Stimulated activated naive CD8-positive, alpha-beta T cell treated with anti-CD3 and anti-CD28 coated beads, Interleukin-15, Interleukin-2, amounts not matched to agents 100 ng/mL and 50 ng/mL, for 24 hours (primary cell): ENCODE measurements at regions not wholly inside any gene's neighbourhood (a gene's known extent, or its start where the extent isn't known, plus 50 kb on each side); places are given as distances from the start of the nearest gene placed in this dataset.

Source experiments
- H3K27ac Mint-ChIP-seq: one replicate; pipeline ENCODE4 v1.8.0; 2021; ENCODE audit warnings: mild to moderate bottlenecking, mixed read lengths
- H3K27me3 Mint-ChIP-seq: one replicate; pipeline ENCODE4 v1.8.0; 2021; ENCODE audit warnings: mixed read lengths
- H3K36me3 Mint-ChIP-seq: one replicate; pipeline ENCODE4 v1.8.0; 2021; ENCODE audit warnings: low read depth, mixed read lengths
- H3K4me1 Mint-ChIP-seq: one replicate; pipeline ENCODE4 v1.8.0; 2021; ENCODE audit warnings: low read depth, mixed read lengths
- H3K4me3 Mint-ChIP-seq: one replicate; pipeline ENCODE4 v1.8.0; 2021; ENCODE audit warnings: mild to moderate bottlenecking, mixed read lengths
- H3K9me3 Mint-ChIP-seq: one replicate; pipeline ENCODE4 v1.8.0; 2021; ENCODE audit warnings: mixed read lengths

DNA sequence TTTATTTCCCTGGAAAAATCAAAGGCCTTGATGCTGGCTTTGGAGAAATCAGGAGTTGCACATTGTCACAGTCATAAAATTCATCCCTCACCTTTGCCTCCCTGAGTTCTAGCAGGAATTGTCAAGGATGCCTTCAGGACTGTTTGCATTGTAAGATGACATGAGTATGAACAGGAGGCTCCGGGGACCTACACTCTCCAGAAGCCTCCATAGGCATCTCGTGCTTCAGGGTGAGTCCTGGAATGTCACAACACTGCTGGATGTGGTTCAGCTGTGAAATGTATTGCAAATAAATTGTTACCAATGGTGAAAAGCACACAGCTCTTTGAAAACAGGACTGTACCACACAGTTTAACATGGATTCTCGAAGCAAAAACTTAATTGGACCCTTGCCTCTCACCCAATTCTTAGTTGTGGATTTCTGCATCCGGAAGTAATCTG lies 535.4 kb upstream of the C16orf82 start:
- peaks cover 15% of the 10 kb centered on the region for H3K27me3 Mint-ChIP-seq
- H3K4me3 Mint-ChIP-seq, result no peak overlapping the region
- no peaks in the 10 kb centered on the region for H3K4me1 Mint-ChIP-seq
- H3K27ac Mint-ChIP-seq, result no peak overlapping the region
- H3K9me3 Mint-ChIP-seq, result no peaks in the 10 kb centered on the region
- H3K36me3 Mint-ChIP-seq, result no peaks in the 10 kb centered on the region

DNA sequence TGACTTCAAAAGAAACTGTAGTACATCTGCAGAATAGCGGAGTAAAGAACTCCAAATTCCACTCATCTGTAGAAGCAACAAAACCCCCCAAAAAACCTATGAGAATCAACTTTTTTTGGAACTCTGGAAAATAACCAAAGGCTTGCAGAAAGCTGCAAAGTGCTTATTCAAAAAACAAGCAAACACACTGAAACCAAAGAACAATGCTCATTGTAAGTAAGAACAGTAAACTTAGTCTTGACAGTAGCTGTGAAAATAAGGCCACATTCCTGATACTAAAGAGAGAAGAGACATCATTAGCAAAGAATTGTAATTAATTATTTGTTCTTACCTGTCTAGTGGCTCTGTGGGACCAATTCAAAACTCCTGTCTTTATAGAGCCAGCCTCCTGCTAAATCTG lies 534.3 kb upstream of the C16orf82 start:
- Mint-ChIP-seq H3K27ac (no peak overlapping the region), H3K4me3 (no peak overlapping the region), H3K27me3 (peaks cover 11% of the 10 kb centered on the region), H3K36me3 (no peaks in the 10 kb centered on the region), H3K9me3 (no peaks in the 10 kb centered on the region), H3K4me1 (no peaks in the 10 kb centered on the region)

DNA sequence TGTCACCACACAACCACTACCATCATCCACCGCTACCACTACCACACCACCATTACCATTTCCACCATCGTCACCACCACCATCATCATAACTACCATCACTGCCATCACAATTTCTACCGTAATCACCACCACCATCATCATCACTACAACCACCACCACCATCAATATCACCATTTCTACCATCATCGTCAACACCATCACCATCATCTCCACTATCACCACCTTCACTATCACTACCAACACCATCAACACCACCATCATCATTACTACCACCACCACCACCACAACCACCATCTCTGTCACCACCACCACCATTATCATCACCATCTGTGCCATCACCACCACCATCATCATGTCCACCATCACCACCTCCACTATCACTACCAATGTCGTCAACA lies 524.5 kb upstream of the C16orf82 start:
- Mint-ChIP-seq H3K4me1 (no peaks in the 10 kb centered on the region), H3K36me3 (no peaks in the 10 kb centered on the region), H3K27me3 (peaks cover 17% of the 10 kb centered on the region), H3K4me3 (no peak overlapping the region), H3K9me3 (no peaks in the 10 kb centered on the region), H3K27ac (no peak overlapping the region)

DNA sequence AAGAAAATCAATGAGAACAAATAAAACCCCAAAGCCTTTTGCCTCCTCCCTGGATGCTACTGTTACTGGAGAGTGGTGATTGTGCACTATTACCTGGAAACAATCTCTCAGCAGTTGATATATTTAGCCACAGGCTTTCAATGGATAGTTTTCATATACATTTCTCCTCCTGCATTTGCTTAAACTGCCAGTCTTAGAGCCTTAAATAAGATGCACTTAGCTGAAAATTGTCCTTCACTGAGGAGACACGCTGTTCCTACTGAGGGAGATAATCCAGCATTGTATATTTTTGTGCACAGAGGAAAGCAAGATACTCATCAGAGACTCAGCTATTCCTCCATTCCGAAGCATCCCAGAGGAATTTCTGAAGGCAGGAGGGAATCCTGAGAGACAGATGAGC lies 520.2 kb upstream of the C16orf82 start:
- H3K27ac Mint-ChIP-seq, result no peak overlapping the region
- no peaks in the 10 kb centered on the region for H3K9me3 Mint-ChIP-seq
- H3K4me1 Mint-ChIP-seq, result no peaks in the 10 kb centered on the region
- H3K36me3 Mint-ChIP-seq, result no peaks in the 10 kb centered on the region
- no peak overlapping the region for H3K4me3 Mint-ChIP-seq
- H3K27me3 Mint-ChIP-seq, result peaks cover 19% of the 10 kb centered on the region

DNA sequence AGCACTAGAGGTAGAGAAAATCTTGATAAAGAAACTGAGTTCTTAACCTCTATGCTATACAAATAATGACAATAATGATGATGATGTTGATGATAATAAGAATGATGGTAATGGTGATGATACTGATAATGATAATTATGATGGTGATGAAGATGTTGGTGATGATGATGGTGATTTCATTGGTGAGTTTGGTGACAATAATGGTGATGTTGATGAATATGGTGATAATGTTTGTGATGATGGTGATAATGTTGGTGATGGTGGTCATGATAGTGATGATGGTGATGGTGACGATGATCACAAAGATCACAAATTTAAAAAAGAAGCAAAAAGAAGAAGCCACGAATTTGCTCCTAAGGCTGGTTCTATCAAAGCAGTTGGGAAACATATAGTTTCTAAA lies 519.0 kb upstream of the C16orf82 start:
- no peak overlapping the region for H3K27ac Mint-ChIP-seq

DNA sequence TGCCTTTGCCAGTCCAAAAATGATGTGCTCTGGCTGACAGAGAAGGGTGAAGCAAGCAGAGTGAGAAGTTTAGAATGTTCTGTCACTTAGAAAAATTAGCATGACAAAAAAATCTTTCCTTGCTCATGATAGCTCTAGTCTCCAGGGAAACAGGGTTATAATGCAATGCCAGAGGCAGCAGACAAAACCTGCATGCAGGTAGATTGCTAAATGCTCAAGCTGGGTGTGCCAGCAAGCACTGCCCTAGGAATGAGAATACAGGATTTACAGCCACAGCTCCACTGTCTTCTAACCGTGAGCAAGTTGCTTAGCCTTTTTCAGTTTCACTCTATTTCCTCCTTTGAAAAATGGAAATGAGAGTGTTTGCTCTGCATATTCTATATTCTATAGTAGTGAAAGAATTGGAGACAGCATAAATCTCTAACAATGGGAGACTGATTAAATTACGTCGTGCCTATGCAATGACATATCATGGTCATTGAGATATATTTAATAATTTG lies 516.6 kb upstream of the C16orf82 start:
- Mint-ChIP-seq H3K9me3 (no peaks in the 10 kb centered on the region), H3K27ac (no peak overlapping the region), H3K4me1 (no peaks in the 10 kb centered on the region), H3K36me3 (no peaks in the 10 kb centered on the region), H3K4me3 (no peak overlapping the region), H3K27me3 (peaks cover 23% of the 10 kb centered on the region)

More for the DNA sequence above, 519.0 kb upstream of the C16orf82 start:
- Mint-ChIP-seq H3K4me3 (no peak overlapping the region), H3K9me3 (no peaks in the 10 kb centered on the region), H3K27me3 (peaks cover 22% of the 10 kb centered on the region), H3K4me1 (no peaks in the 10 kb centered on the region), H3K36me3 (no peaks in the 10 kb centered on the region)

DNA sequence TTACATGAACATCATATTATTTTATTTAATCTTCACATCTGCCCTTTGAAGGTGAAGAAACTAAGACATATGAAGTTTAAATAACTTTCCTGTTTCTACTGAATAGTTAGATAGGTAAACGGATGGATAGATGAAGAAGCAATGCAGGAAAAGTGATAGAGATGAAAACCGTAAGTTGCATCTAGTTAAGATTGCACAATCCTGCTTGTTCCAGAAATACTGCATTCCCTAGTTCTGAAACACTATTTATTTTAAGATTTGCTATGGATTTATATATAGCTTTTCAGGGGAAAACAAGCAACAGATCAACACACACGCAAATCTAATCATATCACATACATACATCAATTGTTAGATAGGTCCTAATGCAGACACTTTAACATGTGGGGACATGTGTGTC lies 512.7 kb upstream of the C16orf82 start:
- Mint-ChIP-seq H3K36me3 (no peaks in the 10 kb centered on the region), H3K27ac (no peak overlapping the region), H3K9me3 (no peaks in the 10 kb centered on the region), H3K4me3 (no peak overlapping the region), H3K27me3 (peaks cover 19% of the 10 kb centered on the region), H3K4me1 (no peaks in the 10 kb centered on the region)

DNA sequence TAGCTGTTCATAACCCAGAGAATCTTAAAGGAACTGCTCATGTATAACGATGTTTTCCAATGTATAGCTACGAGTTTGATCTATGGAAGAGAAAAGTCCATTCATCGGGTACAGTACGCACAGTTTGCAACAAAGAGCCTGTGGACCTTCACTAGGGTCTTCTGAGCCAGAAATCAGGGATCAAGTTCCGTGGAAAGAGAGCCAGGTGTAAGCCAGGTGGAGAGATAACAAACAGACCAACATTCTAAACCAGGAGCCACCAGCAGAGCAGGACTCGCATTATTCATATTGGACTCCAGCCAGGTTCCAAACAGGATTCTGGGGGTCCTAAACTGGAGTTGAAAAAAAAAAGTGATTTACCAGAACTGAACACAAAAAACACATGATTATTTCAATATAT lies 505.4 kb upstream of the C16orf82 start:
- H3K27ac Mint-ChIP-seq, result no peak overlapping the region
- no peaks in the 10 kb centered on the region for H3K36me3 Mint-ChIP-seq
- no peaks in the 10 kb centered on the region for H3K4me1 Mint-ChIP-seq
- H3K27me3 Mint-ChIP-seq, result peaks cover 34% of the 10 kb centered on the region
- H3K9me3 Mint-ChIP-seq, result no peaks in the 10 kb centered on the region
- H3K4me3 Mint-ChIP-seq, result no peak overlapping the region

DNA sequence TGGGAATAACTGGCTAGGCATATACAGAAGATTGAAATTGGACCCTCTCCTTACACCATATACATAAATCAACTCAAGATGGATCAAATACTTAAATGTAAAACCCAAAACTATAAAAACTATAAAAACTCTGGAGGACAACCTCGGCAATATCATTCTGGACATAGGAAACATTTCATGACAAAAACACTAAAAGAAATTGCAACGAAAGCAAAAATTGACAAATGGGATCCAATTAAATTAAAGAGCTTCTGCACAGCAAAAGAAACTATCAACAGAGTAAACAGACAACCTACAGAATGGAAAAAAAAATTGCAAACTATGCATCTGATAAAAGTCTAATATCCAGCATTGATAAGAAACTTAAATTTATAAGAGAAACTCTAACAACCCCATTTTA lies 503.7 kb upstream of the C16orf82 start:
- H3K36me3 Mint-ChIP-seq, result no peaks in the 10 kb centered on the region
- H3K27me3 Mint-ChIP-seq, result peaks cover 36% of the 10 kb centered on the region
- no peaks in the 10 kb centered on the region for H3K4me1 Mint-ChIP-seq
- no peak overlapping the region for H3K27ac Mint-ChIP-seq
- H3K9me3 Mint-ChIP-seq, result no peaks in the 10 kb centered on the region
- no peak overlapping the region for H3K4me3 Mint-ChIP-seq

DNA sequence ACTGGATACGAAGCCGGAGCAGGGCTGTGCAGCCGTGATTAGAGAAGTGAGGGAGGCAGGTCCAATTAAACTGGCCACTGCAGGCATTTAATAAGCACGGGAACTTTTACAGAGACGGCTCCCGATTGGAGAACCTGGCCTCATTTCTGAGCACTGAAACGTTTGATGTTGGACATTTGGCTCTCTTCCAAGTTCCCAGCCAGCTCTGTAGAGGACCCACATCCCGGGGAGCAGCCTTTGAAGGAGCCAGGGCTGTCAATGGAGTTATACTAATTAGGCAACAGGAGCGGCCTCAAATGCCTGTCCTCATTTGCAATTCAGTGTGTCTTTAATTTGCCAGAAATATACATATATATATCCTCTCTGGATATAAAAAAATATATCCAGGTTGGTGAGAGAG lies 499.4 kb upstream of the C16orf82 start:
- no peak overlapping the region for H3K27ac Mint-ChIP-seq
- peaks cover 22% of the 10 kb centered on the region for H3K27me3 Mint-ChIP-seq
- H3K4me1 Mint-ChIP-seq, result no peaks in the 10 kb centered on the region
- no peaks in the 10 kb centered on the region for H3K36me3 Mint-ChIP-seq
- no peak overlapping the region for H3K4me3 Mint-ChIP-seq
- no peaks in the 10 kb centered on the region for H3K9me3 Mint-ChIP-seq

DNA sequence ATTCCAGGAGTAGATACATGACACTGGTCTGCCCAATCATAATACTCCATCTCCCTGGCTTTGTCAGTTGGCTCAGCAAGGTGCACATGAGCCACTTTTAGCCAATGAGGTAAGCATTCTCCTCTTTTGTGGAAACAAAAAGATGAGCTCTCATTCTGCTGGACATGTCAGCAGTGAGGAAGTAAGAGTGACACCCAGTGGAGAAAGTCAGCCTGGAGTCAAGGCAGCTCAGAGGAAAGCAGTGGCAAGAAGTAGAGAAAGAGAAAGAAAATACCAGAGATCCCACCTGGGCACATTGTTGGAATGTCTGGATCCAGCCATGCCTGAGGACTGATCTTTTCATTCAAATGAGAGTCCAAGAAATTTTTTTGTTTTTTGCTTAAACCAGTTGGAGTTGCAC lies 496.9 kb upstream of the C16orf82 start:
- H3K9me3 Mint-ChIP-seq, result no peaks in the 10 kb centered on the region
- no peak overlapping the region for H3K27ac Mint-ChIP-seq
- no peaks in the 10 kb centered on the region for H3K36me3 Mint-ChIP-seq
- no peaks in the 10 kb centered on the region for H3K4me1 Mint-ChIP-seq
- H3K4me3 Mint-ChIP-seq, result no peak overlapping the region
- peaks cover 14% of the 10 kb centered on the region for H3K27me3 Mint-ChIP-seq

DNA sequence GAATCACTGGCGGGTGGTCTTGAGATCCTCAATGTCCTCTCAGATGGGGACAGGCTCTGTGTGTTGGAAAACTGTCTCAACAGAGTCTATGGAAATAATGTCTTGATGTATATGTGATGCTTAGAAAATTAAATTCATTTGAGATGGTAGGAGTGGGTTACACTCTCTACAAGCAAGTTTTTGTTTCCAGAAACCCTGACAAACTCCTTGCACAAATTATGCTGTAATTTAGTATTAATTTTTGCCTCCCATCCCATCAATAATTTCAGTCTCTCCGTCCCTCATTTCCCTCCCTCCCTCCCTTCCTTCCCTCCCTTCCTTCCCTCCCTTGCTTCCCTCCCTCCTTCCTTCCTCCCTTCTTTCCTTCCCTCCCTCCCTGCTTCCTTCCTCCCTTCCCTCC lies 488.0 kb upstream of the C16orf82 start:
- Mint-ChIP-seq H3K27me3 (peaks cover 31% of the 10 kb centered on the region), H3K36me3 (no peaks in the 10 kb centered on the region), H3K4me3 (no peak overlapping the region), H3K9me3 (no peaks in the 10 kb centered on the region), H3K4me1 (no peaks in the 10 kb centered on the region), H3K27ac (no peak overlapping the region)

DNA sequence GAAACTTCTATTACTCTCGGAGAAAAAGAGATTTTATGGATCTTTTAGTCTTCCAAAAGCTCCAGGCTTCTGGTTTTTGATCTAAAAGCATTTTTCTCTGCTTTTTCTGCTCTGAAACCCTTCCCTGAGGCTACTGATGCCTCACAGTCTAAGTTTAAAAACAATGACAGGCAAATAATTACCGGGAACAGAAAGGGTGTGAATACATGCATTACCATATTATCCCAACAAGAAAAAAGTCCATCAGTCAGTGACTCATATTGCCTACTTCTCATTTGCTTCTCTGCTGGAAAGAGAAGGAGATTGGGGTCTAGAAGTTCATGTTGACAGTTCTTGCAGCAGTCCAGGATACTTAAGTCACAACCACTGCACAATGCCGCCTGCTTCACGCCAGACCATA lies 482.9 kb upstream of the C16orf82 start:
- Mint-ChIP-seq H3K4me1 (no peaks in the 10 kb centered on the region), H3K27me3 (peaks cover 56% of the 10 kb centered on the region), H3K27ac (no peak overlapping the region), H3K36me3 (no peaks in the 10 kb centered on the region), H3K4me3 (no peak overlapping the region), H3K9me3 (peaks cover 12% of the 10 kb centered on the region)

DNA sequence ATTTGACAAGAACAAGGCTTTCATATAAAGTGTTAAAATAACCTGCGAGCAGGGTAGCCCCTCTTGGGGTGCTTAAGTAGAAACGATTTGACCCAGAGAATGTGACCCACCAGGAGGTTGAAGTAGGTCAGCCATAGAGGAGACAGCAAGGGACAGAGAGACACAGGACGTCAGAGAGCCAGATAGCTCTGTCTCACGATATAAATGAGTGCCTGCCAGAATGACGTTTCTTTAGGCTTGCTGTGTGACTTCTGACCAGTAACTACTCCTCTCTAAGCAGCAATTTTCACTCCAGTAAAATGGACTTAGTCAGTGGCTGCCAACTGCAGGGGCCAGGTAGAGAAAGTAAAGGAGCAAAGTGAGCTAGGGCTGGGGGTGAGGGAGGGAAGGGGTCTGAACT lies 473.0 kb upstream of the C16orf82 start:
- Mint-ChIP-seq H3K27ac (no peak overlapping the region), H3K27me3 (peaks cover 35% of the 10 kb centered on the region), H3K4me1 (peaks cover 32% of the 10 kb centered on the region), H3K9me3 (peaks cover 4% of the 10 kb centered on the region), H3K4me3 (no peak overlapping the region), H3K36me3 (peaks cover 4% of the 10 kb centered on the region)

DNA sequence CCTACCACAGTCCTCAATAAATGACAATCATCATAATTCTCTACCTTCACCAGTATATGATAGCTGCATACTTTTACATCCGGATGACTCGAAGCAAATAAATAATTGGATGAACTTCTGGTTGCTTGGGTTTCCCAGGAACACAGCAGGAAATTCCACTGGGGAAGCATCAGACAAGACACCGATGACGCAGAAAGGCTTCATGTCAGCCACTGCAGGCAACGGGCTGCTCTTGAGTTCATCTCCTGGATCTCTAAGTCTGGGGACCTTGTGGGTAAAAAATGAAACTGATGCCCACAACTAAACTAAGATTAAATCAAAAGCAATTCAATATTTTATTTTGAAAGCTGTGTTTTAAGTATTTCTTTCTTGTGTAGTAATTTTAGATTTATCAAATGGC lies 472.1 kb upstream of the C16orf82 start:
- Mint-ChIP-seq H3K4me1 (peaks cover 42% of the 10 kb centered on the region), H3K4me3 (no peak overlapping the region), H3K27ac (no peak overlapping the region), H3K36me3 (peaks cover 4% of the 10 kb centered on the region), H3K27me3 (peaks cover 35% of the 10 kb centered on the region), H3K9me3 (peaks cover 8% of the 10 kb centered on the region)

DNA sequence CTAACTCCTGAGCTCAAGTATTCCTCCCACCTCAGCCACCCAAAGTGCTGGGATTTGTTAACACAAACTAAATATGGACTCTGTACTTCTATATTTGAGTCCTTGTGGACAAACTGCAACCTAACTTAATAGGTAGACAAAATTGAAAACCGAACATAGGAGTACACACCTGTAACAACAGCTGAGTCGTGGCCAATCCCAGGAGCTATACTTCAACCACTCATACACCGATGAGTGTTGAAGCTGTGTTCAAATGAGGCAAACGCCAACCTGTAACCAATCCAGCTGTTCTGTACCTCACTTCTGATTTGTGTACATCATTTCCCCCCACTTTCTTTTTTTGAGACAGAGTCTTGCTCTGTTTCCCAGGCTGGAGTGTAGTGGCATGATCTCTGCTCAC lies 471.5 kb upstream of the C16orf82 start:
- Mint-ChIP-seq H3K36me3 (peaks cover 4% of the 10 kb centered on the region), H3K4me1 (peaks cover 42% of the 10 kb centered on the region), H3K4me3 (no peak overlapping the region), H3K9me3 (peaks cover 8% of the 10 kb centered on the region), H3K27ac (no peak overlapping the region), H3K27me3 (peaks cover 34% of the 10 kb centered on the region)
